ENCODE measurements at regions not wholly inside any gene's neighbourhood (a gene's known extent, or its start where the extent isn't known, plus 50 kb on each side); places are given as distances from the start of the nearest gene placed in this dataset.

DNA sequence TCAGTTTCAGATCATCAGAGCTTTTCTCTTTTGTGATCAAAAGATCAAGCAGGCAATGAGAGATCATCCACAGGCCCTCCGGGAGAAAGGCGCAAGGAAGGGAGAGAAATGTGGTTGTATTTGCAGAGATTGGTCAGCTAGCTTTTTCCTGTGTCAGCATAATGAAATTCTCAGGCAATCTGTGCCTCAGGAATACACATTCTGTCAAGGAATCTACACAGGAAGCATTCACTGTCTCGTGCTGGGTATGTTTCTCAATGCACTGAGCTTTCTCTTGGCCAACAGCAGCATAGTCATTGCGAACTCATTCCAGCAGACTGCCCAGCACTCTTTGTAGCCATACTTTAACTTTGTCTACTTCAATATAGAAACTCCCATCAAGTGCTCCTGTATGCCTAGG, 413.7 kb downstream of the PPP3CA start:
- no peaks in the 10 kb centered on the region for H3K4me1 ChIP-seq
- H3K36me3 ChIP-seq: no peaks in the 10 kb centered on the region
- no peaks in the 10 kb centered on the region for H3K9me3 ChIP-seq
- intact Hi-C loops (cut with DNase I): no loop called here
- no peak for DNase-seq
- H3K27ac ChIP-seq: no peak overlapping the region
- no peak overlapping the region for H3K4me3 ChIP-seq
- no peak for ATAC-seq
- TF ChIP-seq, protein P1, sequence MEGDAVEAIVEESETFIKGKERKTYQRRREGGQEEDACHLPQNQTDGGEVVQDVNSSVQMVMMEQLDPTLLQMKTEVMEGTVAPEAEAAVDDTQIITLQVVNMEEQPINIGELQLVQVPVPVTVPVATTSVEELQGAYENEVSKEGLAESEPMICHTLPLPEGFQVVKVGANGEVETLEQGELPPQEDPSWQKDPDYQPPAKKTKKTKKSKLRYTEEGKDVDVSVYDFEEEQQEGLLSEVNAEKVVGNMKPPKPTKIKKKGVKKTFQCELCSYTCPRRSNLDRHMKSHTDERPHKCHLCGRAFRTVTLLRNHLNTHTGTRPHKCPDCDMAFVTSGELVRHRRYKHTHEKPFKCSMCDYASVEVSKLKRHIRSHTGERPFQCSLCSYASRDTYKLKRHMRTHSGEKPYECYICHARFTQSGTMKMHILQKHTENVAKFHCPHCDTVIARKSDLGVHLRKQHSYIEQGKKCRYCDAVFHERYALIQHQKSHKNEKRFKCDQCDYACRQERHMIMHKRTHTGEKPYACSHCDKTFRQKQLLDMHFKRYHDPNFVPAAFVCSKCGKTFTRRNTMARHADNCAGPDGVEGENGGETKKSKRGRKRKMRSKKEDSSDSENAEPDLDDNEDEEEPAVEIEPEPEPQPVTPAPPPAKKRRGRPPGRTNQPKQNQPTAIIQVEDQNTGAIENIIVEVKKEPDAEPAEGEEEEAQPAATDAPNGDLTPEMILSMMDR (IDR thresholded peaks at IDR 0.05): no peak
- H3K27me3 ChIP-seq: no peaks in the 10 kb centered on the region

DNA sequence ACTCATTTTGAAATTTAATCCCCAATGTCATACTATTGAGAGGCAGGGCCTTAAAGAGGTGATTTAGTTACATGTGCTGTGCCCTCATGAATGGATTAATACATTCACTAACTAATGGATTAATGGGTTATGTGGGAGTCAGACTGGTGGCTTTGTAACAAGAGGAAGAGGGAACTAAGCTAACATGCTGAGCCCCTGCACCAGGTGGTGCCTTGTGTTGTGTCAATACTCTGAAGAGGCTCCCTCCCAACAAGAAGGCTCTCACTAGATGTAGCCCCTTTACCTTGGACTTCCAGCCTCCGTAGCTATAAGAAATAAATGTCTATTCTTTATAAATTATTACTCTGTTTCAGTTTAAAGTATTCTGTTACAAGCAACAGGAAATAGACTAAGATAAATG, 411.9 kb upstream of the EMCN start:
- DNase-seq: no peak
- intact Hi-C loops (cut with DNase I): no loop called here

DNA sequence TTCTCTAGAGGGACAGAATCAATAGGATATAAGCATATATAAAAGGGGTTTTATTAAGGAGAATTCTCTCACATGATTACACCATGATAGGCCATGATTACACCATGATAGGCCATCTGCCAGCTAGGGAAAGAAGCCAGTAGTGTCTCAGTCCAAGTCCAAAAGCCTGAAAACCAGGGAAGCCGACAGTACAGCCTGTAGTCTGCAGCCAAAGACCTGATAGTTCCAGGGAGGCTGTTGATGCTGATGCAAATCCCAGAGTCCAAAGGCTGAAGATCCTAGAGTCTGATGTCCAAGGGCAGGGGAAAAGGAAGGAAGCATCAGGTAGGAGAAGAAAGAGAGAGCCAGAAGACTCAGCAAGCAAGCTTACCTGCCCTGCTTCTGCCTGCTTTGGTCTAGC, 411.3 kb upstream of the EMCN start:
- TF ChIP-seq, protein P1 (IDR thresholded peaks at IDR 0.05): no peak
- no peaks in the 10 kb centered on the region for H3K27me3 ChIP-seq
- ATAC-seq: no peak
- DNase-seq: no peak
- no peak overlapping the region for H3K4me3 ChIP-seq
- no peak overlapping the region for H3K27ac ChIP-seq
- H3K4me1 ChIP-seq: no peaks in the 10 kb centered on the region
- intact Hi-C loops (cut with DNase I): no loop called here
- H3K36me3 ChIP-seq: no peaks in the 10 kb centered on the region
- no peaks in the 10 kb centered on the region for H3K9me3 ChIP-seq

More for the DNA sequence above, 411.9 kb upstream of the EMCN start:
- TF ChIP-seq, protein P1 (IDR thresholded peaks at IDR 0.05): no peak
- H3K4me3 ChIP-seq: no peak overlapping the region
- no peaks in the 10 kb centered on the region for H3K27me3 ChIP-seq
- H3K27ac ChIP-seq: no peak overlapping the region
- no peak for ATAC-seq
- H3K9me3 ChIP-seq: no peaks in the 10 kb centered on the region
- H3K4me1 ChIP-seq: no peaks in the 10 kb centered on the region
- no peaks in the 10 kb centered on the region for H3K36me3 ChIP-seq

DNA sequence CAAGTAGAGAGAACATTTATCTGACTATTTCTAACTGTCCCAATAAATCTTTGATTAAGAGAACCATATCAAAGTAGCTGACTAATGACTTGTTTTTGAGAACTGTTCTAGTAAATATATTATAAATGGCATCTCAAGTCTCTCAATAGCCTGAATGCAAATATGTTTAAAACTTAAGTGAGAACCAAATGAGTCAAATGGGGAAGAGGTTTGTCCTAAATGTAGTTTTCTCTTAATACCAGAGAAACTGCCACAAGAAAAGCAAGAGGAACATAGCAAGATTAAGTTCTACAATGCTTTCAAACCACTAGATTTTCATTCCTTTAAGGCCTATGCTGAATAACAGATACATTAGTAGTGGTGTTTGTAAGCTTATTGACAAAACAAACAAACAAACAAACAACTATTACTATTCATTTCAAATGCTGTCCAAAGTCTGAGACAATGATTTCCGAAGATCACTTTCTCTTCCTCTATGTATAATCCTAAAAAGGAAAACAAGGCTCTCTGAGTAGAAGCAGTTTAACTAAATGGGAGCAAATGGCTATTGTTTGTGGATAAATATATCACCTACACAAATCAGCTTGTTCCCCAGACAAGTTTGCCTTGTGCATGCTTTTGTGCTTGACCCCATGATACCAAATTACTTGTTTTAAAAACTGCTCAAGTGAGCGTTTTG, 408.4 kb upstream of the EMCN start:
- TF ChIP-seq, protein P1 (IDR thresholded peaks at IDR 0.05): no peak
- Histone ChIP-seq H3K4me3 (no peak overlapping the region), H3K36me3 (no peaks in the 10 kb centered on the region), H3K9me3 (no peaks in the 10 kb centered on the region), H3K27ac (no peak overlapping the region), H3K4me1 (no peaks in the 10 kb centered on the region), H3K27me3 (no peaks in the 10 kb centered on the region)
- ATAC-seq (no peak), DNase-seq (no peak)
- intact Hi-C loops (cut with DNase I): no loop called here

DNA sequence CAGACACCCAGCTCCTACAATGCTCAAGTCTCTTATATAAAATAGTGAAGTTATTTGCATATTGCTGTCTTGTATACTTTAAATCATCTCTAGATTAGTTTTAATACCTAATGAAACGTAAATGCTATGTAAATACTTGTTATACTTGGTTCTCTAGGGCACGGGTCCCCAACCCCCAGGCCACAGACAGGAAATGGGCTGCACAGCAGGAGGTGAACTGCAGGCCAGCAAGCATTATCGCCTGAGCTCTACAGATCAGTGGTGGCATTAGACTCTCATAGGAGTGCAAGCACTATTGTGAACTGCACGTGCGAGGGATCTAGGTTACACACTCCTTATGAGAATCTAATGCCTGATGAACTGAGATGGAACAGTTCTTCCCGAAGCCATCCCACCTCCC, 395.9 kb upstream of the EMCN start:
- no peaks in the 10 kb centered on the region for H3K27me3 ChIP-seq
- DNase-seq (no peak), ATAC-seq (no peak)
- H3K27ac ChIP-seq: no peak overlapping the region
- H3K4me1 ChIP-seq: no peaks in the 10 kb centered on the region
- no peak overlapping the region for H3K4me3 ChIP-seq
- H3K36me3 ChIP-seq: no peaks in the 10 kb centered on the region
- H3K9me3 ChIP-seq: no peaks in the 10 kb centered on the region
- TF ChIP-seq, protein P1 (IDR thresholded peaks at IDR 0.05): no peak
- intact Hi-C loops (cut with DNase I): no loop called here

Measured in left lung (tissue), 4 donors.